ENCODE measurements at regions not wholly inside any gene's neighbourhood (a gene's known extent, or its start where the extent isn't known, plus 50 kb on each side); places are given as distances from the start of the nearest gene placed in this dataset.
"Not testable (repeated sequence)": the region's sequence is repeated elsewhere in the genome, so short reads cannot be mapped to it uniquely, and the experiment has no call there.

DNA sequence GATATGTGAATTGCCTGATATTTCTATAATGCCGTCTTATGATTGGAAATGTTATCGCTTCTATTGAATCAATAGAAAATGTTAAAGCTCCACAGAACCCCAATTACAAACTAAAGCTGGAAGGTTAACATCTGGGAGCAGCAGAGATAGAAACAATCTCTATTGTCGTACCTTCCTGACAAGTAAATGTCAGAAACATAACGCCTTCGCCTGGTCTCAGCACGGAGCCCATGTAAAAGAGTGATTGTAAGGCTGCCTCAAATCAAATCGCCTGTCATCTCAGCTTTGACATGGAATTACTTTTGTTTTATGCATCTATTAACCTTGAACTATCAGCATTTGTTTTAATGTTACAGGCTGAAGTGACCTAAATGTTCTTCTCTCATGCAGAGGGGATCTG is 885.9 kb upstream of the PIK3C3 start:
- TF ChIP-seq Cebpa-rat (IDR thresholded peaks at IDR 0.05): no peak
- no peaks in the 10 kb centered on the region for H4K20me1 ChIP-seq
- no peaks in the 10 kb centered on the region for H3K36me3 ChIP-seq
- H3K27me3 ChIP-seq: no peaks in the 10 kb centered on the region
- no peak overlapping the region for H3K27ac ChIP-seq
- no peak overlapping the region for H3K4me3 ChIP-seq
- H3K9me3 ChIP-seq: no peaks in the 10 kb centered on the region
- no peaks in the 10 kb centered on the region for H3K4me1 ChIP-seq
- no peak overlapping the region for H3K4me2 ChIP-seq
- no peak overlapping the region for H3K9ac ChIP-seq

DNA sequence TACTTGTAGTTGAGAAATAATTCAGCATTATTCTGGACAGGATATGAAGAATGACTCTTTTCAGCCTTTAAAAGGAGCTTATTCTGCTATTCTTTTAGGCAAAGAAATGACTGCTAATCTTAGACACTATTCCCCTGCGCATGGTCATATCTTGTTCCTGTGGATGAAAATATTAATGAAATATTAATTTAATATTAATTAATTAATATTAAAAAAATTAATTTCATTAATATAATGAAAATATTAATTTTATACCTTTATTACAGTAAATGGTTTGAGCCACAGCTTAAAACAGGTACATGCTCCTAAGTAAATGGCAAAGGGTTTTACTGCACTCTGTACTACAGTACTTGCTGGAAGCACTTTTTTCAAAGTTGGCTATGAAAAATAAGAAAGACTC is 890.1 kb upstream of the PIK3C3 start:
- TF ChIP-seq Cebpa-rat (IDR thresholded peaks at IDR 0.05): no peak
- no peaks in the 10 kb centered on the region for H3K4me1 ChIP-seq
- H4K20me1 ChIP-seq: no peaks in the 10 kb centered on the region
- H3K27ac ChIP-seq: no peak overlapping the region
- H3K27me3 ChIP-seq: no peaks in the 10 kb centered on the region
- no peak overlapping the region for H3K4me2 ChIP-seq
- no peak overlapping the region for H3K9ac ChIP-seq
- no peaks in the 10 kb centered on the region for H3K36me3 ChIP-seq
- no peaks in the 10 kb centered on the region for H3K9me3 ChIP-seq
- H3K4me3 ChIP-seq: no peak overlapping the region

DNA sequence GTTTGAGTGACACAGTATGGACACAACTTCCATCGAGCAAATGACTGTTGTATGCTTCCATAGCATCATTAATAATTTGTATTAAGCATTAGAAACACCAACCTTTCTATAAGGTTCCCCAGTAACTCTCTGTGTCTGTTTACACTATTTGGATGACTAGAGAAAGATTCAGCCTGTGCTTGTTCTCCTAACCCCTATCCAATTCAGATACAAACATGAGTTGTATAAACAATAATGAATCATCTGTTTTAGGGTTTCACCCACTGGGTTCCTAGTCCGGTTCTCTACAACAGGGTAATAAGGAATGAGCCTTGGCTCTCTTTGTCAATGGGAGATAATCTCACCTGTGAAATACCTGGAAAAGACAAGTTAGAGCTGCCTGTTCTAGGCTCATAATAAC is 894.1 kb upstream of the PIK3C3 start:
- no peaks in the 10 kb centered on the region for H3K27me3 ChIP-seq
- no peak overlapping the region for H3K27ac ChIP-seq
- no peak overlapping the region for H3K4me2 ChIP-seq
- no peaks in the 10 kb centered on the region for H3K36me3 ChIP-seq
- H3K9ac ChIP-seq: no peak overlapping the region
- no peak for TF ChIP-seq Cebpa-rat (IDR thresholded peaks at IDR 0.05)
- no peaks in the 10 kb centered on the region for H3K4me1 ChIP-seq
- H3K4me3 ChIP-seq: no peak overlapping the region
- H3K9me3 ChIP-seq: no peaks in the 10 kb centered on the region
- H4K20me1 ChIP-seq: no peaks in the 10 kb centered on the region

DNA sequence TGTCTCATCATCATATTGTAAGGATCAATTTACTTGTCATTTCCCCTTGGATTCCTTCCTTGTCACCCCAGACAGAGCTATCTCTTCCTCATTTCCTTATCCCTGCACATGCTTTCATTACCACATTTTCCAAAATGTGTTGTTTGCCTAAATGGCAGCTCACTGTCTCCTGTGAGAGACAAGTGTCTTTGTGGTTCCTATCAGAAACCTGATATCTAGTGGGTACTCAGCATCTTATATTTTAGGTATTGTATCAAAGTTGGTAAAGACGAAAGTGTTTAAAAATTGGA is 896.0 kb upstream of the PIK3C3 start:
- no peak overlapping the region for H3K4me3 ChIP-seq
- no peaks in the 10 kb centered on the region for H4K20me1 ChIP-seq
- no peak overlapping the region for H3K9ac ChIP-seq
- H3K4me2 ChIP-seq: no peak overlapping the region
- no peaks in the 10 kb centered on the region for H3K4me1 ChIP-seq
- no peaks in the 10 kb centered on the region for H3K27me3 ChIP-seq
- H3K27ac ChIP-seq: no peak overlapping the region
- H3K36me3 ChIP-seq: no peaks in the 10 kb centered on the region
- no peak for TF ChIP-seq Cebpa-rat (IDR thresholded peaks at IDR 0.05)
- no peaks in the 10 kb centered on the region for H3K9me3 ChIP-seq

DNA sequence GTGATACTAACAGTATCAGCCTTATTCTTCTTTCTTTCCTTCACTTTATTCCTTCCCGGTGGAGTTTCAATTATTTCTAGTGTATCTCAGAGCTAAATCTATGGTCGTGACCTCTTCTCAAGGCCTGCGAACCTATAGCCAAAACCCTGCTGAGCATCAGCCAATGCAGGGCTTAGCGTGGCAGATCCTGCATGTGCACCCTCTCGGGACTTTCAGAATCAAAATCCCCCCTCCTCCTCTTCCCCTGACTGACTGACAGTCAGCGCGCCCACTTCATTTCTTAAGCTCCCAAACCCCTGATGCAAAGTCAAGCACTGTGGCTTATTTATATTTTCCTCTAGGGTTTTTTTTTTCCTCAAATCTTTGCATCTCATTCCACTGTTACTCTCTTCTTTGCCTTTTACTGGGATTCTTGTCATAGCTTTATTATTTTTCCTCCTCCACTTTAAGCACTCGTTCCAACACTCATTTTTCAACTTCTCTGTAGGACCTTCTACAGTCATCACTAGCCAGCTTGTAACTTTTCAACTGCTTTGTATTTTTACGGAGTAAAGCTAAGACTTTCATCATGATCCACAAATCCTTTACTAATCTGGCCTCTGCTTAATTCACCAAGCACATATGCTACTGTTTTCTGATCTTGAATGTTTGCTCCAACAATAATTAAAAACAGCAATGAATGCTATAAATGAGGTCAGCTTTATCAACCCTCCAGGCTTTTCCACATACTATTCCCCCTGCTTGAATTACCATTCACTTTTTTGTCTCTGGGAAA is 896.5 kb upstream of the PIK3C3 start:
- no peaks in the 10 kb centered on the region for H3K36me3 ChIP-seq
- H3K9me3 ChIP-seq: peaks cover 1% of the 10 kb centered on the region; the same call in 1 of the 2 replicates
- no peak overlapping the region for H3K27ac ChIP-seq
- H3K27me3 ChIP-seq: no peaks in the 10 kb centered on the region
- no peaks in the 10 kb centered on the region for H3K4me1 ChIP-seq
- no peak overlapping the region for H3K4me3 ChIP-seq
- H4K20me1 ChIP-seq: no peaks in the 10 kb centered on the region
- no peak overlapping the region for H3K4me2 ChIP-seq
- TF ChIP-seq Cebpa-rat (IDR thresholded peaks at IDR 0.05): no peak
- no peak overlapping the region for H3K9ac ChIP-seq

DNA sequence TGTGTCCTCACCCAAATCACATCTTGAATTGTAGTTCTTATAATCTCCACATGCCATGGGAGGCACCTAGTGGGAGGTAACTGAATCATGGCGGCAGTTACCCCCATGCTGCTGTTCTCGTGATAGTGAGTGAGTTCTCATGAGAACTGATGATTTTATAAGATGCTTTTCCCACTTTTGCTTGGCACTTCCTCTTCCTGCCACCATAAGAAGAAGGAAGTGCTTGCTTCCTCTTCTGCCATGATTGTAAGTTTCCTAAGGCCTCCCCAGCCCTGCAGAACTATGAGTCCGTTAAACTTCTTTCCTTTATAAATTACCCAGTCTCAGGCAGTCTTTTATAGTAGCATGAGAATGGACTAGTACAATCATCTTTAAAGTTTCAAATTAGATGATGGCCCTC is 902.4 kb upstream of the PIK3C3 start:
- Histone ChIP-seq H3K4me1 (no peaks in the 10 kb centered on the region), H3K36me3 (no peaks in the 10 kb centered on the region), H4K20me1 (no peaks in the 10 kb centered on the region), H3K9me3 (peaks cover 18% of the 10 kb centered on the region), H3K27me3 (no peaks in the 10 kb centered on the region), H3K4me2 (no peak overlapping the region), H3K9ac (no peak overlapping the region), H3K4me3 (no peak overlapping the region), H3K27ac (no peak overlapping the region)
- no peak for TF ChIP-seq Cebpa-rat (IDR thresholded peaks at IDR 0.05)

DNA sequence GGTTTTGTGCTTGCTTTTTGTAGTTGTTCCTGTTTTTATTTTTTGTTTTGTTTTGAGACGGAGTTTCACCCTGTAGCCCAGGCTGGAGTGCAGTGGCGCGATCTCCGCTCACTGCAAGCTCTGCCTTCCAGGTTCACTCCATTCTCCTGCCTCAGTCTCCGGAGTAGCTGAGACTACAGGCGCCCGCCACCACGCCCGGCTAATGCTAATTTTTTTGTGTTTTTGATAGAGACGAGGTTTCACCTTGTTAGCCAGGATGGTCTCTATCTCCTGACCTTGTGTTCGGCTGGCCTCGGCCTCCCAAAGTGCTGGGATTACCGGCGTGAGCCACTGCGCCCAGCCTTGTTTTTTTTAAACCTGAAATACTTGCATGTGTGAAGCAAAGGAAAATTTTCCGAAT is 908.8 kb upstream of the PIK3C3 start:
- H3K27me3 ChIP-seq, H3K9me3 ChIP-seq, H3K4me1 ChIP-seq, H4K20me1 ChIP-seq, H3K36me3 ChIP-seq, H3K4me2 ChIP-seq, H3K27ac ChIP-seq, H3K4me3 ChIP-seq, H3K9ac ChIP-seq: not testable (repeated sequence)

DNA sequence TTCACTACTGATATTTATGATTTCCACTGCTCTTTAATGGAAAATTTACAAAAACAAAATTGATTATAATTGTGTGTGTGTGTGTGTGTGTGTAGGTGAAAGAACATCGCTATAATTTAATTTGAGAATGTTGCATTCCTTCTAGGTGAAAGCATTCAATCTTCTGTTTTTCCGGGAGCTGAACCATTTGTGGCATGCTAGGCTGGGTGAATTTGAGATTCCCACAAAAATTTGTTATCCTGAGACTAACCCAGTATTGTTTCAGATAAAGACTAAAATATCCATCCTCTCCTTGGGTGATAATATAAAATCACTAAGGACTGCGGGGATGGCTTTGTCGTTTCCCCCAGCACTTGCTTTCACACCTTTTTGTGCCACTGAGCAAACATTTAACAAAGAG is 911.2 kb upstream of the PIK3C3 start:
- Histone ChIP-seq H3K9me3 (no peaks in the 10 kb centered on the region), H3K27ac (no peak overlapping the region), H3K4me2 (no peak overlapping the region), H3K9ac (no peak overlapping the region), H3K4me1 (no peaks in the 10 kb centered on the region), H3K4me3 (no peak overlapping the region), H4K20me1 (no peaks in the 10 kb centered on the region), H3K36me3 (no peaks in the 10 kb centered on the region), H3K27me3 (no peaks in the 10 kb centered on the region)
- no peak for TF ChIP-seq Cebpa-rat (IDR thresholded peaks at IDR 0.05)

DNA sequence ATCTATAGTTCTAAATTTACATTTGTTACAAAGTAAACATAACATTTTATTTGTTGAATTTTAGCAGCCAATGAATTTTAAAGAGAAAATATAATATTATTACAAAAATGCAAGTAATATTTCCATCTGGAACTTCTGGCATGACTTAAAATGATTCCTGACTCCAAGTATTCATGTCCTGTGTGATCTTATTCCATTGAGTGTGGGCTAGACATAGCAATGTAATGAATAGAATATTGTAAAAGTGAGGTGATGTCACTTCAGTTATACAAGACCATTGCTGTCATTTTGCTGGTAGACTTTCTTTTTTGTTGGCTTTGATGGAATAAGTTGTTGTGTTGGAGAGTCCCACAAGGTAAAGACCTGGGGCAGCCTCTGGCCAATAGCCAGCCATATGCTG is 912.2 kb upstream of the PIK3C3 start:
- no peak overlapping the region for H3K9ac ChIP-seq
- no peak for TF ChIP-seq Cebpa-rat (IDR thresholded peaks at IDR 0.05)
- no peak overlapping the region for H3K4me2 ChIP-seq
- no peaks in the 10 kb centered on the region for H3K9me3 ChIP-seq
- no peaks in the 10 kb centered on the region for H3K4me1 ChIP-seq
- no peaks in the 10 kb centered on the region for H3K27me3 ChIP-seq
- H3K36me3 ChIP-seq: no peaks in the 10 kb centered on the region
- H4K20me1 ChIP-seq: no peaks in the 10 kb centered on the region
- no peak overlapping the region for H3K27ac ChIP-seq
- no peak overlapping the region for H3K4me3 ChIP-seq

DNA sequence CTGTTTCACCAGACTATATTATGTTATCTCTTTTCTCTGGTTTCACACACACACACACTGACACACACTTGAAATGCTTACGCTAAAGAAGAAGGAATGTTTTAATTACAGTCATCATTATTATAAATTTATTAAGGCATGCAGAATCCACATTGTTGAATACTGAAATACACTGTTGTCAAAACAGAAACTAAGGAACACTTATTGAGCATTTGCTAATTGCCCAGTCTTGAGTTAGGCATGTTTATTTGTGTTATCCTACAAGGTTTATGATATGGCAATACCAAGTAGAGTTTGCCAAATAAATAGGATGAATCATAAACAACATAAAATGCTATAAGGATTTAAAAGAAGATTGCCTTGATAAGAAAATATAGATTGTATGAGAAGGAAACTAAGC is 917.0 kb upstream of the PIK3C3 start:
- H3K36me3 ChIP-seq: no peaks in the 10 kb centered on the region
- H3K27ac ChIP-seq: no peak overlapping the region
- no peaks in the 10 kb centered on the region for H3K9me3 ChIP-seq
- no peaks in the 10 kb centered on the region for H3K4me1 ChIP-seq
- no peak overlapping the region for H3K4me2 ChIP-seq
- H3K27me3 ChIP-seq: no peaks in the 10 kb centered on the region
- H4K20me1 ChIP-seq: no peaks in the 10 kb centered on the region
- no peak for TF ChIP-seq Cebpa-rat (IDR thresholded peaks at IDR 0.05)
- H3K9ac ChIP-seq: no peak overlapping the region
- H3K4me3 ChIP-seq: no peak overlapping the region

DNA sequence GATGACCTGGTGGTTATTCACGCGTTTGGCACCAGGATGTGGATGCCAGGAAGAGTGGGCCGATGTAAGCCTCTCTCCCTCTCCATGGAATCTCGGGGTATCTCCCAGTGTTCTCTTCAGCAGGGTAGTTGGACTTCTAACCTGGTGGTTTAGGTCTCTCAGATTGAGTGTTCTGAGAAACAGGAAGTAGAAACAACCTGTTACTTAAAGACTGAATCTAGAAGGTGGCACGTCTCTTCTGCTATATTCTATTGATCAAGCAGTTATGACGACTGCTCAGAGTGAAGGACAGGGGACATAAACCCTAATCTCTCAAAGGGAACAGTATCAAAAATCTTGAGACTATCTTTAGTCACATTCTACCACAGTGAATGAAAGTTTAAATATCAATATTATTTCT is 918.7 kb upstream of the PIK3C3 start:
- TF ChIP-seq Cebpa-rat (IDR thresholded peaks at IDR 0.05): no peak
- Histone ChIP-seq H3K9ac (no peak overlapping the region), H3K4me2 (no peak overlapping the region), H3K27me3 (no peaks in the 10 kb centered on the region), H3K9me3 (no peaks in the 10 kb centered on the region), H3K36me3 (no peaks in the 10 kb centered on the region), H4K20me1 (no peaks in the 10 kb centered on the region), H3K27ac (no peak overlapping the region), H3K4me1 (no peaks in the 10 kb centered on the region), H3K4me3 (no peak overlapping the region)
